Activated naive CD4-positive, alpha-beta T cell treated with anti-CD3 and anti-CD28 coated beads for 36 hours (primary cell): ENCODE measurements at regions not wholly inside any gene's neighbourhood (a gene's known extent, or its start where the extent isn't known, plus 50 kb on each side); places are given as distances from the start of the nearest gene placed in this dataset.

Source experiments
- CTCF ChIA-PET: fragments of 350-600 bp; sonication (Branson Sonifier 250); formaldehyde crosslinking; loops from one replicate; lab custom pipeline; 2021; ENCODE audit warnings: antibody characterized with exemption; lab: Charles Lee
- DNase-seq: peaks from one replicate; pipeline ENCODE4 v3.0.0-alpha.2; 2020
- H3K27ac Mint-ChIP-seq: one replicate; pipeline ENCODE4 v1.8.0; 2021; ENCODE audit warnings: mild to moderate bottlenecking, mixed read lengths
- H3K27me3 Mint-ChIP-seq: one replicate; pipeline ENCODE4 v1.8.0; 2021; ENCODE audit warnings: low read depth, mixed read lengths
- H3K36me3 Mint-ChIP-seq: one replicate; pipeline ENCODE4 v1.8.0; 2021; ENCODE audit warnings: low read depth, mixed read lengths
- H3K4me1 Mint-ChIP-seq: one replicate; pipeline ENCODE4 v1.8.0; 2021; ENCODE audit warnings: low read depth, mixed read lengths
- H3K4me3 Mint-ChIP-seq: one replicate; pipeline ENCODE4 v1.8.0; 2021; ENCODE audit warnings: mild to moderate bottlenecking, moderate library complexity, mixed read lengths
- H3K9me3 Mint-ChIP-seq: one replicate; pipeline ENCODE4 v1.8.0; 2021; ENCODE audit warnings: mixed read lengths
- intact Hi-C: fragments of 100-400 bp; cut with micrococcal nuclease; formaldehyde crosslinking; loops from one replicate; pipeline ENCODE4 v1.15.1; 2023

- no peaks in the 10 kb centered on the region for H3K4me1 Mint-ChIP-seq
- H3K9me3 Mint-ChIP-seq, result no peaks in the 10 kb centered on the region
- no peaks in the 10 kb centered on the region for H3K36me3 Mint-ChIP-seq
- H3K27ac Mint-ChIP-seq, result no peak overlapping the region
- DNase-seq, result peak; percentile 12
- intact Hi-C loops, result no loop called here
- no peak overlapping the region for H3K4me3 Mint-ChIP-seq
- CTCF ChIA-PET, result no interaction called here
- H3K27me3 Mint-ChIP-seq, result peaks cover 9% of the 10 kb centered on the region
Measured at GRCh38 chr2:833180-833579, 117.5 kb upstream of the SNTG2 start.

GRCh38 chr2:832635-833034 is 118.0 kb upstream of the SNTG2 start:
- Mint-ChIP-seq H3K36me3 (no peaks in the 10 kb centered on the region), H3K9me3 (no peaks in the 10 kb centered on the region), H3K4me3 (no peak overlapping the region), H3K27me3 (peaks cover 5% of the 10 kb centered on the region), H3K27ac (no peak overlapping the region), H3K4me1 (no peaks in the 10 kb centered on the region)
- DNase-seq, result no peak
- intact Hi-C loops, result no loop called here
- CTCF ChIA-PET, result no interaction called here

- H3K36me3 Mint-ChIP-seq, result no peaks in the 10 kb centered on the region
- no peak overlapping the region for H3K4me3 Mint-ChIP-seq
- intact Hi-C loops, result no loop called here
- H3K4me1 Mint-ChIP-seq, result no peaks in the 10 kb centered on the region
- CTCF ChIA-PET, result interaction anchor here (0.8 kb wide), 1 partner anchor 937 kb away, joined by 3 read pairs; no protein-coding TSS in a partner anchor
- H3K27me3 Mint-ChIP-seq, result peaks cover 4% of the 10 kb centered on the region
- no peaks in the 10 kb centered on the region for H3K9me3 Mint-ChIP-seq
- H3K27ac Mint-ChIP-seq, result no peak overlapping the region
- DNase-seq, result no peak
Measured at GRCh38 chr2:831622-832021, 119.0 kb upstream of the SNTG2 start.

- intact Hi-C loops, result no loop called here
- H3K4me1 Mint-ChIP-seq, result no peaks in the 10 kb centered on the region
- H3K9me3 Mint-ChIP-seq, result no peaks in the 10 kb centered on the region
- no peaks in the 10 kb centered on the region for H3K36me3 Mint-ChIP-seq
- no peak overlapping the region for H3K4me3 Mint-ChIP-seq
- DNase-seq, result no peak
- CTCF ChIA-PET, result interaction anchor here (0.8 kb wide), 1 partner anchor 937 kb away, joined by 3 read pairs; no protein-coding TSS in a partner anchor
- peaks cover 2% of the 10 kb centered on the region for H3K27me3 Mint-ChIP-seq
- no peak overlapping the region for H3K27ac Mint-ChIP-seq
Measured at GRCh38 chr2:831225-831536, 119.5 kb upstream of the SNTG2 start.

GRCh38 chr2:830419-831224 is 120.0 kb upstream of the SNTG2 start:
- CTCF ChIA-PET, result no interaction called here
- Mint-ChIP-seq H3K4me1 (no peaks in the 10 kb centered on the region), H3K27me3 (peaks cover 2% of the 10 kb centered on the region), H3K4me3 (no peak overlapping the region), H3K36me3 (no peaks in the 10 kb centered on the region), H3K27ac (no peak overlapping the region), H3K9me3 (no peaks in the 10 kb centered on the region)
- intact Hi-C loops, result no loop called here
- DNase-seq, result no peak

- Mint-ChIP-seq H3K36me3 (no peaks in the 10 kb centered on the region), H3K27me3 (peaks cover 2% of the 10 kb centered on the region), H3K27ac (no peak overlapping the region), H3K9me3 (no peaks in the 10 kb centered on the region), H3K4me3 (no peak overlapping the region), H3K4me1 (no peaks in the 10 kb centered on the region)
- intact Hi-C loops, result no loop called here
- CTCF ChIA-PET, result no interaction called here
- DNase-seq, result no peak
Measured at GRCh38 chr2:829047-829446, 121.6 kb upstream of the SNTG2 start.

GRCh38 chr2:824954-825353 is 125.7 kb upstream of the SNTG2 start:
- H3K27ac Mint-ChIP-seq, result no peak overlapping the region
- H3K9me3 Mint-ChIP-seq, result no peaks in the 10 kb centered on the region
- no peak for DNase-seq
- no peaks in the 10 kb centered on the region for H3K27me3 Mint-ChIP-seq
- intact Hi-C loops, result no loop called here
- no peaks in the 10 kb centered on the region for H3K36me3 Mint-ChIP-seq
- no peak overlapping the region for H3K4me3 Mint-ChIP-seq
- H3K4me1 Mint-ChIP-seq, result no peaks in the 10 kb centered on the region
- CTCF ChIA-PET, result interaction anchor here (0.6 kb wide), 1 partner anchor 161 kb away, joined by 3 read pairs; no protein-coding TSS in a partner anchor

GRCh38 chr2:824524-824923 is 126.1 kb upstream of the SNTG2 start:
- Mint-ChIP-seq H3K9me3 (no peaks in the 10 kb centered on the region), H3K4me1 (no peaks in the 10 kb centered on the region), H3K36me3 (no peaks in the 10 kb centered on the region), H3K27ac (no peak overlapping the region), H3K4me3 (no peak overlapping the region), H3K27me3 (no peaks in the 10 kb centered on the region)
- no peak for DNase-seq
- CTCF ChIA-PET, result interaction anchor here (0.5 to 0.6 kb wide), 2 partner anchors 110 to 161 kb away, joined by 3 read pairs; no protein-coding TSS in a partner anchor
- intact Hi-C loops, result no loop called here

GRCh38 chr2:821546-821945 is 129.1 kb upstream of the SNTG2 start:
- CTCF ChIA-PET, result interaction anchor here (0.5 kb wide), 1 partner anchor 603 kb away, joined by 5 read pairs; no protein-coding TSS in a partner anchor
- H3K4me3 Mint-ChIP-seq, result no peak overlapping the region
- no peaks in the 10 kb centered on the region for H3K27me3 Mint-ChIP-seq
- intact Hi-C loops, result no loop called here
- H3K9me3 Mint-ChIP-seq, result no peaks in the 10 kb centered on the region
- H3K27ac Mint-ChIP-seq, result no peak overlapping the region
- no peaks in the 10 kb centered on the region for H3K36me3 Mint-ChIP-seq
- DNase-seq, result no peak
- no peaks in the 10 kb centered on the region for H3K4me1 Mint-ChIP-seq

- Mint-ChIP-seq H3K4me3 (no peak overlapping the region), H3K9me3 (no peaks in the 10 kb centered on the region), H3K27me3 (no peaks in the 10 kb centered on the region), H3K36me3 (no peaks in the 10 kb centered on the region), H3K27ac (no peak overlapping the region), H3K4me1 (no peaks in the 10 kb centered on the region)
- CTCF ChIA-PET, result no interaction called here
- DNase-seq, result no peak
- intact Hi-C loops, result no loop called here
Measured at GRCh38 chr2:819601-820000, 131.0 kb upstream of the SNTG2 start.

- H3K4me1 Mint-ChIP-seq, result no peaks in the 10 kb centered on the region
- H3K27me3 Mint-ChIP-seq, result no peaks in the 10 kb centered on the region
- intact Hi-C loops, result no loop called here
- no peak for DNase-seq
- H3K36me3 Mint-ChIP-seq, result no peaks in the 10 kb centered on the region
- H3K27ac Mint-ChIP-seq, result no peak overlapping the region
- H3K9me3 Mint-ChIP-seq, result no peaks in the 10 kb centered on the region
- CTCF ChIA-PET, result no interaction called here
- no peak overlapping the region for H3K4me3 Mint-ChIP-seq
Measured at GRCh38 chr2:819121-819520, 131.5 kb upstream of the SNTG2 start.

GRCh38 chr2:817336-818015 is 133.2 kb upstream of the SNTG2 start:
- Mint-ChIP-seq H3K4me3 (no peak overlapping the region), H3K9me3 (no peaks in the 10 kb centered on the region), H3K27me3 (no peaks in the 10 kb centered on the region), H3K36me3 (no peaks in the 10 kb centered on the region), H3K27ac (no peak overlapping the region), H3K4me1 (no peaks in the 10 kb centered on the region)
- DNase-seq, result no peak
- CTCF ChIA-PET, result no interaction called here
- intact Hi-C loops, result no loop called here

- Mint-ChIP-seq H3K4me1 (no peaks in the 10 kb centered on the region), H3K9me3 (no peaks in the 10 kb centered on the region), H3K4me3 (no peak overlapping the region), H3K27ac (no peak overlapping the region), H3K27me3 (no peaks in the 10 kb centered on the region), H3K36me3 (no peaks in the 10 kb centered on the region)
- no peak for DNase-seq
- intact Hi-C loops, result no loop called here
- CTCF ChIA-PET, result interaction anchor here (1.3 kb wide), 1 partner anchor 40 kb away, joined by 3 read pairs; no protein-coding TSS in a partner anchor
Measured at GRCh38 chr2:816278-816677, 134.4 kb upstream of the SNTG2 start.
